Stimulated activated CD4-positive, alpha-beta T cell treated with anti-CD3 and anti-CD28 coated beads, Interleukin-12 subunit alpha, Interleukin-12 subunit beta, amount 100 ng/mL, for 48 hours (primary cell): ENCODE measurements at regions not wholly inside any gene's neighbourhood (a gene's known extent, or its start where the extent isn't known, plus 50 kb on each side); places are given as distances from the start of the nearest gene placed in this dataset.
"Not testable (repeated sequence)": the region's sequence is repeated elsewhere in the genome, so short reads cannot be mapped to it uniquely, and the experiment has no call there.

Experiments
- DNase-seq, 3 donors: peaks; one replicate each; pipeline ENCODE4 v3.0.0-alpha.2; 2020; ENCODE audit warnings: low read depth in 2 of 3, low spot score in 1 of 3

DNA sequence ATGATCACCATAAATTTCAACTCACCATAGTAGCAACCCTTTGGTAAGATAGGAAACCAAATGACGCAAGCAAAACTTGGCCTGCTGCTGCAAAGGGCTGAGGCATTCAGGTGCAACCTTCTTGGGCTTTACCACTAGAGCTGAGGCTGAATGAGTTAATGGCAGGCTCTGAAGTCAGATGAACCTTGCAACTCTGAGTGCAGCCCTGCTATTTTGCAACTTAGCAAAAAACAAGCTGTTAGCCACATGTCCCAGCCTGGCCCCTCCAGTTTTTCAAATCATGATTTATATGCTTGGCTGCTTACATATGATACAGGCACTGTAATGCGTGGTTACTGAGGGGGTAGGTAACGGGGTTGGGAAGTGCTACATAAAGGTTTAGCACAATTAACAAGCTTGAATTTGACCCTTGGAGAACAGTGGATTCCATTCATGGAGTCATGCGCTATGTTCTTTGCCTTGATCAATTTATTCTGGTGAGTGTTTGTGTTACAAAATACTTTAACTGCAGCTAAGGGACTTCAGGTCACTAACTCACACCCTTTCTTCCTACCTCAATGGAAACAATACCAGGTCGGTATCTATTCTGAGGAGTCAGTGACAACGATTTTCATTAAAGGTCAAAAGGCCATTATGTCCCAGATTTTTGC is 80.5 kb upstream of the PPARGC1A start:
- DNase-seq = no peak

DNA sequence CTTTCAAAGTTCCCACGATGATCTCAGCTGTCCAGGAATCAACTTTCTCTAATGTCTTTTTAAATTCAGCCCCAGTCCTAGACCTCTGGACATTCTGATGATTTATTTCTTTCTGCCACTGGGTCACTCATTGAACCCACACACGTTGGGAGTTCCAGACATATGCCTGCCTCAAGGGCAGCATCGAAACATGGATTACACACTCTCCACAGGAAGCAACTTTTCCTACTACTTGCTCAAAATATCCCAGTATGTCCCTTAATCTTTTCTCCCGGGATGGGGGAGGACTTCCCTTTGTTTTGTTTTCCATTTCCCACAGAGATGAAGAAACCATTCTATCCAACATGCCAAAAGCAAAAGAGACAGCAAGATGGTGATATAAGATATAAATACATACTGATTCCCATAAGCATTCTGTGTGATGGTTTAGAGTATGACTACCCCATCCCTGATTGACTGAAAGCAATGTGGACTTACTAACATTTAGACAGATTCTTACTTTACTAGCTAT is 79.8 kb upstream of the PPARGC1A start:
- no peak for DNase-seq

DNA sequence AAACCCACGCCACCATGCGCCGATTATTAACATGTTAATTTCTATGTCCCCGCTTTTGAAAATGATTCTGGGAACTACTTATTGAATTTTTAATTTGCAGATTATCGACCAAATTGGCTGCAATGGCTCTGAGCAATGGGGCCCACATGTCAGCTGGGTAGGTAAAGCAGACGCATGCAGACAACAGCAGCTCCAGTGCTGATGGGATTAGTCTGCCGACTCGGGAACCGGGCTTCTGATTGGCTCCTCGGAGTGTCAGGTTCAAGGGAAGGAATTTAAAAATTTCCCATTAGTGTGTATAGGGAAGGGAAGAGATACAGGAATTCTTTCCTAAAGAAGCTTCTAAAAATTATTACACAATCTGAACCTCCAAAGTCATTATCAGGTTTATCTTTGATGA is 77.4 kb upstream of the PPARGC1A start:
- DNase-seq = no peak

DNA sequence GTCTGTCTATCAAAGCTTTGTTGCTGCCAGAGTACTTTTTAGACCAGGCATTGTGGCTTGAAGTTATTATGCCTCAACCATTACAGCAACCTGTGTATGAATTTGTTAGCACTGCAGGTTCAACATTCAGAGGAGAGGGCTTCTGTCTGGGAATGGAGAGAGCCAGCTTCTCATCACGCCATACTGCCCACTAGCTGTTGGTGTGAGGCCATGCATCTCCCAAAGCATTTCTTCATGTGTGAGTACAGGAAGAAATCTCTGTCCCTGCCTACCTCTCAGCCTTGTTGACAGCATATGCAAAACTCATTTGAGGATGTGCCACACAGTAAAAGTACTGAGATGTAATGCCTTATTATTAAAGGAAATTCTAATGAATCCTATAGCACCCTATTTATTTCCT is 76.9 kb upstream of the PPARGC1A start:
- DNase-seq = no peak

DNA sequence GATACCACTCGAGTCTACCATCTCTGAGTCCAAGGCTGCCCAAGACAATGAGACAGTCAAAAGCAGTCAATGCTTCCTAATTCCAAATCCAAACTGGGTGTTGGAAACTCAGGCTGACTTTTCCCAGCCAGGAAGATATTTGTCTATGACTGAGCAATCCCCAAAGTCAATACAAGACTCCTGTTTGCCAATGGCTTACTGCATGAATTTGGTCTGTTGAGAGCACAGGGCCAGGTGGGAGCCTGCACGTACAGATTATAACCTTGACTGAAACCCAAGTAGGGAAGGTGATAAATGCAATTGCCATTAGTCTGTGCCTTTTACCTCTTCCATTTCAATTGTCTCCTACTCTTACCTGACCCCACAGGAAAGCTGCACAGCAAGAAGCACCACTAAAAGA is 72.6 kb upstream of the PPARGC1A start:
- DNase-seq = no peak

DNA sequence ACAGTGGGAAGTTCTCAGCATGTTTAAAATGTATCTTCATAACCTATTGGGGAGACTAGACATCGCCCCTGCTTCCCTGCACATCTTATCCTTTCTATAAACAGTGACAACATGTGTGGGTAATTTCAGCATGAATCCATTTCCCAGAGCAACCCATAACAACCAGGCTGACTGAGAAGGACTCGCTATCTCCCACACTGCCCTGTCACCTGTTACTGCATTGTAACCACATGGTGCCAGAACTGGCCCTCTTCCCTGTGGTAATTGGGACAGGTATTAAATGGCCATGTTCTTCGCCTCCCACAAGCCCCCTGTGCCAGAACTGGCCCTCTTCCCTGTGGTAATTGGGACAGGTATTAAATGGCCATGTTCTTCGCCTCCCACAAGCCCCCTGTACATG is 71.5 kb upstream of the PPARGC1A start:
- not testable (repeated sequence) for DNase-seq

DNA sequence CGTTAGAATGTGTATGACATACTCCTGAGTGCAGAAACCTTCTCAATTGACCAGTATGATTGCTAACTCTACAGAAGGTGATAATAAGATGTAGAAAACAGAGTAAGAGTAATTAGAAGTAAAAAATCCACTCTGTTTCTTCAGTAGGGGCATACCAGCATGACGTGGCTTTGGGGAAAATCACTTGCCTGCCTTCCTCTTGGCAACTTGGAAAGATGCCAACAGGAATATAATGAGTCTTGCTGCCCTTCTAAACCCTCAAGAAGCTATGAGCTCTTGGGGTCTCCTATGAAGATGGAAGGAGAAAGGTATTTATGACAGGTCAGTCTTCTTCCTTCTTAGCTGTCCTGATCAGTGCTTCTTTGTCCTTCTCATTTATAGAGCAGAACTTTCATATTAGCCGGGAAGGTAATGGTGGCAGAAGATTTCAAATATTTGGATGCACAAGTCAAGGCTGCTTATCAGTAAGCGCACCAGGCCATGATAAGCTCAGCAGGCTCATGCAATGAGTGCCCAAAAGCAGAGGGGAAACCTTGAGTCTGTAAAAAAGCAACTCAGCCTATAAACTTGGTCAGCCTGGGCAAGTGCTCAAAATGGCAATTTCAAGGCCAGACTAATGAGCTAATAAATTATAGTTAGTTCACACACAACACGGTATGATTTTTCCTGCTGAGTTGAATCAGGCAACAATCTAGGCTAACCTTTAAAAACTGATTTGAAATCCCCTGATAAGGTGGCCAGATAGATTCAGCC is 69.7 kb upstream of the PPARGC1A start:
- no peak for DNase-seq

DNA sequence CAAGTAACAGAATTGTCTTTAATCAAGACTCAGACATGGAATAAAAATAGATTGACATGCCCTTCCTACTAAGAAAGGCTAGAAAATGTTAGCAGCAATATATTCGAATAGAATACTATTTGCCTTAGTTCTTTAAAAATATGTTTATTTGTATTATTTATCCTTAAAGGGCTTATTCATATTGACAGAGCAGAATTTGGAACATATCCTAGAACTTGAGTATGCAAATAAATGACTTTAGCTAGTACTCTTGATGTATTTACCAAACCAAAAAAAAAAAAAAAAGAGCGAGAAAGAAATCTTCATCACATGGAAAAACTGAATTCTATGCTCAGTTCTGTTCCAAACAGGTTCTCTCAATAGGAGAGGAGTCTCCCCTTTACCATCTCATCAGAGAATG is 68.9 kb upstream of the PPARGC1A start:
- DNase-seq = no peak

DNA sequence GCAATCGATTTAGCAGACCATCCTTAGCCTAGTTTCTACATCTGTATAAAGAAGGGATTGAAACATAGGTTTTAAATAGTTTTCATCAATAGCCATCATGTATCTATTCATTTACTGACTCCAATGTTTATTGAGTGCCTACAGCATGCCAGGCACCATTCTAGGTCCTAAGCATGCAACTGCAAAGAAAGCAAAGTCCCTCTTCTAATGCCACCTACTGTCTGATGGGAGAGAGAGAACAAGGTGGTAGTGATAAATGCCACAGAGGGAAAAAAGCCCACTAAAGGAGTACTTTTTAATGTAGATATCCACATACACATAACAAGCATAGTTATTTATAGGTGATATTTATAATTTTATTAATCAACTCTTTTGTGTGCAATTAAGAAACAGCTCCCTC is 67.6 kb upstream of the PPARGC1A start:
- no peak for DNase-seq

DNA sequence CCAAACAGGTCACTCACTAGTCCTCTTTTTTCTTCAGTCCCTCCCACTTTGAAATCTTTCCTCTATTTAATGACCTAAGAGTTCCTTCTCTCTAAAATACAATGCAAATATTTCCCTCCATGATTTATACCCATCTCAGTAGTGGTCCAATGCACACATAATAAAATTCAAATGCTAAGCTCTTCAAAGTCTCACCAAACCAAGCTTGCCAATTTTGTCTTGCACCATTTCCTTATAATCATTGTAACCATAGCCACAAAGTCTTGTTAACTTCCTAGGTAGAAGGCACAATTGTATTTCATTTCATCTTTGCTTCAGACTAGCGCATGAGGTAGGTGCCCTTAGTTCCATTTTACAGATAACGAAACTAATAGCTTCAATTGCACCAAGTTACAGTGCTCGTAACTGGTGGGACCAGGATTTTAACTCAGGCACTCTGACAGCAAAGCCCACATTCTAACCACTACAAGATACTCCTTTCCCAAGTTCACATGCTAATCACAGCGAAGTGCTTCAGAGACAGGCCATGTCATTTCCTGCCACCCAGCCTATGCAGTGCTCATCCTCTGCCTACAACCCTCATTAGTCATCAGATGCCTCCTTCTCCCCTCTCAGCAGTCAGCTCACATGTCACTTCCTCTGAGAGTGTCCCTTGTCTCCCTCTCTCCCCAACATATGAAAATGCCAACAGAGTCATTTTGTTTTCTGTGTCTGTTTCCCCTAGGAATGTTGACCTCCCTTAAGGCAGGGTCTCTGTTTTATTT is 66.9 kb upstream of the PPARGC1A start:
- no peak for DNase-seq

DNA sequence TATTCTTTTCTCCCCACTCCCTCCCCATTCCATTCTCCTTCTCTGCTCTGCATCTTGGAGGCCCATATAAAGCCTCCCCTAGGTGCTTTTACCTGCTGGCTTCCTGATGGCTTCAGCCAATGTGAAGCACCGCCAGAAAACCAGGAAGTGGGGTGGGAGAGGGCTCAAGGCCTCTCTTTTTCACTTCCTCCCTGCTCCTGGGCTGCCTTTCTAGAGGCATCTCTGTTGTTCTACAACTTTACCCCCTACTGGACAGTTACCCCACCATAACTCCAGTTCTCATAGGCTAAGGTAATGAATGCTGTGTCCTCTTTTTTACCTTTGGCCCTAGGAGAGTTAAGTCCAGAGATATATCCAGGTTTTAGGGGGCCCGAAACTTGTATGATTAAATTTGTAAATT is 62.4 kb upstream of the PPARGC1A start:
- DNase-seq = no peak

DNA sequence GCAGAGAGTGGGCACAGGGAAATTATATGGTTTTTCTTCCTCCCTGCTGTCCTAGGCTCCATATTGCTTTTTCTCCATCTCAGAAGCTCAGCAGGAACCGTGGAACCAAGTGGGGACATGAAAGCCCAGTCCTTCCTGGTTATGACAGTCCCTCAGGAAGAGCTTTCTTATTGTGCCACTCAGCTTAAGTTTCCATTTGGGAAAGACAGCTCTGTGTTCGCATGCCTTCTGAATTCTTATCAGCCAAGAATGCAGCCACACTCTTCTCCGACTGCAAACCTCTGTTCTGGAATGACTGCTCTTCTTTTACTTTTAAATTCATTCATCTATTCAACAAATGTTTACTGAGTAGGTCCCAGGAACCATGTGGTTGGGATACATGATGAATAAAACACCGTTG is 58.0 kb upstream of the PPARGC1A start:
- DNase-seq = no peak

DNA sequence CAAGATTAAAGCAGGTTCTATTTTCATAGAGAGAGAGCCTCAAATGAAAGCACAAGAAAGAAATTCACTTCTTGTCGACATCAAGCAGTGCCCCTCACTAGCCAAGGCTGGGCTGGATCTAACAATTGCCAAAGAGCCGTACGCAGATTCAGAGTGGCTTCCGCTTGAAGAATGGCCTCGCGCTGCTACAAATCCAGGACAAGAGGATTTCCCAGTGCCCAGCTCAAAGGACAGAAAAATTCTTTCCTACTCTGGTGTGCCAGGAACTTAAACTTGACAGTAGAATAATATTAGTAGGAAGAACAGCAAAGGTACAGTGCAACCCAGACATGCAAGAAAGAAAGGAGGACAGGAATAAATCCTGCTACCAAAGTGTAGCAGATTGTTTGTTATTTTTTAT is 56.5 kb upstream of the PPARGC1A start:
- no peak for DNase-seq

DNA sequence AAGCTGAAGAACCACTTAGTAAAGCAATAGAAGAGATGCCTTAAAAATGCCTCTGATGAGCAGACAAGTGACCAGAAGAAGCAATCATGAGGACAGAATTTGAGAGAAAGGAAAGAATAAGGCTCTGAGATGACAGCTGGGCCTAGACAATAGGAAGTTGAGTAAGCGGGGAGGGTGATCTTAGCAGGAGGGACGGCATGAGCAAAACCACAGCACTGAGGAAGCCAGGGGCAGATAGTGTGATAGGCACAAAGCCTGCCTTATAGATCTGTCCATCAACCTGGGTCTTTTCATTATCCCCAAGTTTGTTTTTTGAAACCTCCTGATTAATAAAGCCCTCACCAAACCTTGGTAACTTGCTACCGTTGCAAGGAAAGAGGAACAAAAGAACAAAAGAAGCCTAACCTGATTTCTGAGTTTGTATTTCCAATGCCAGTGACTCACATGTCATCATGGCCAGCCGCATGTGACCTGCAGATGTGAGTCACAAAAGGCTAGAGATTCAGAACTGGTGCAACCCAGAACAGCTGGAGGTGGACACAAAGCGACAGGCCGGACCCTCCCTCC is 55.7 kb upstream of the PPARGC1A start:
- DNase-seq = no peak

DNA sequence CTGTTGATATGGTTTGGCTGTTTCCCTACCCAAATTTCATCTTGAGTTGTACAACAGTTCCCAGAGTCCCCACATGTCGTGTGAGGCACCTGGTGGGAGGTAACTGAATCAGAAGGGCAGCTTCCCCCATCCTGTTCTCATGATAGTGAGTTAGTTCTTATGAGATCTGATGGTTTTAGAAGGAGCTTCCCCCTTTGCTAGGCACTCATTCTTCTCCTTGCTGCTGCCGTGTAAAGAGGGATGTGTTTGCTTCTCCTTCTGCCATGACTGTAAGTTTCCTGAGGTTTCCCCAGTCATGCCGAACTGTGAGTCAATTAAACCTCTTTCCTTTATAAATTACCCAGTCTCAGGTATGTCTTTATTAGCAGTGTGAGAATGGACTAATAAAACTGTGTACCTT is 54.7 kb upstream of the PPARGC1A start:
- not testable (repeated sequence) for DNase-seq

DNA sequence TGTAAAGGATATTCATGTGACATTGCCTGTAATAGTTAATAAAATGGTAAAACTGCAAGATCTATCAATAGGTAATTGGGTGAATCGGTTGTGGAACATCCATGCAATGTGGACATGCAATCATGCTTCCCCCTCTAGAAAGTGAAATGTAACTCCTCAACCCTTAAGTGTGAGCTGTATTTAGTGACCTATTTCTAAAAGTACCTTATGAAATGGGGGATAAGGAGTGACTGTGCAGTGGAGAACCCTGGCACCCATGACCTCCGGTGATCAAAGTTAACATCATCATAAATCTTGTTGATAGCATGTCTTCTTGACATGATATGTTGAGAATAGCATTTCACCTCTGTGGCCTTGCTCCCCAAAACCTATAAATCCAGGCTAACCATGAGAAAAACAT is 53.6 kb upstream of the PPARGC1A start:
- no peak for DNase-seq

DNA sequence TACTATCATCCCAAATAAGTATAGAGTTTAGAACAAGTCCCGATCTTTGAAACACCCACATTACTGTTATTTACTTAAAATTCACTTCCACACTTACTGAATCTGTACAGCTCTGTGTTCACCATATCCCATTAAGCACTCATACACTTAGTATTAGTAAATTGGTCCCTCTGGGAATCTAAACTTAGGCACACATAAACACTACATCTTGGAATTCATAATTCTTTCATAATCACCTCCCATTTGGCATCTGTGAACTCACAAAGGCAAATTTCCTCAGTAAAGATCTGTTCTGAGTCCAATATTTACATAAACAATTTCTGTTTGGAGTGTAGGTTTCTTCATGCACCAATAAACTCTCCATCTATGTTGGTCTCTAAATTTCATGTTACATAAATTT is 52.6 kb upstream of the PPARGC1A start:
- DNase-seq = no peak
